ENCODE measurements at regions not wholly inside any gene's neighbourhood (a gene's known extent, or its start where the extent isn't known, plus 50 kb on each side); places are given as distances from the start of the nearest gene placed in this dataset.

DNA sequence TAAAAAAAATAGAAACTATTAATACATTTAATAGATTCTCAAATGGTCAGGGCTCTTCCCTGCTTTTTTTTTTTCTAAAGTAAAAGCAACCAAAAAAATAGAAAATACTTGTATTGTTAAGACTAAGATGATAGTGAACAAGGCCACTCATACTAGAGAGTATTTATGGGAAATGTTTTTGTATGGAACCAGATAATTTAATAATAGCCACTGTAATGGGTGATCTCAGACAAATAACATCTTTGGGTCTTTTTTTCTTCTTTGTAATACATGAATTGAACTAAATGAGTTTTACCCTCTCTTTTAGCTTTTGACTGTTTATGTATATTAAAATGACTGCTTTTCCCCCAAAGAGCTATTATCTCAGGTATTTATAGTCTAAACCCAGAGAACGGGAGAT lies 92.1 kb upstream of the ELOVL6 start:
- H3K4me3 ChIP-seq (ENCODE audit: low read depth, low read length) = no peak overlapping the region
- TF ChIP-seq, protein P1, sequence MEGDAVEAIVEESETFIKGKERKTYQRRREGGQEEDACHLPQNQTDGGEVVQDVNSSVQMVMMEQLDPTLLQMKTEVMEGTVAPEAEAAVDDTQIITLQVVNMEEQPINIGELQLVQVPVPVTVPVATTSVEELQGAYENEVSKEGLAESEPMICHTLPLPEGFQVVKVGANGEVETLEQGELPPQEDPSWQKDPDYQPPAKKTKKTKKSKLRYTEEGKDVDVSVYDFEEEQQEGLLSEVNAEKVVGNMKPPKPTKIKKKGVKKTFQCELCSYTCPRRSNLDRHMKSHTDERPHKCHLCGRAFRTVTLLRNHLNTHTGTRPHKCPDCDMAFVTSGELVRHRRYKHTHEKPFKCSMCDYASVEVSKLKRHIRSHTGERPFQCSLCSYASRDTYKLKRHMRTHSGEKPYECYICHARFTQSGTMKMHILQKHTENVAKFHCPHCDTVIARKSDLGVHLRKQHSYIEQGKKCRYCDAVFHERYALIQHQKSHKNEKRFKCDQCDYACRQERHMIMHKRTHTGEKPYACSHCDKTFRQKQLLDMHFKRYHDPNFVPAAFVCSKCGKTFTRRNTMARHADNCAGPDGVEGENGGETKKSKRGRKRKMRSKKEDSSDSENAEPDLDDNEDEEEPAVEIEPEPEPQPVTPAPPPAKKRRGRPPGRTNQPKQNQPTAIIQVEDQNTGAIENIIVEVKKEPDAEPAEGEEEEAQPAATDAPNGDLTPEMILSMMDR (IDR thresholded peaks at IDR 0.05; ENCODE audit: control insufficient read depth, extremely low read depth, insufficient read depth) = no peak
- no peak for DNase-seq (ENCODE audit: low read depth)

DNA sequence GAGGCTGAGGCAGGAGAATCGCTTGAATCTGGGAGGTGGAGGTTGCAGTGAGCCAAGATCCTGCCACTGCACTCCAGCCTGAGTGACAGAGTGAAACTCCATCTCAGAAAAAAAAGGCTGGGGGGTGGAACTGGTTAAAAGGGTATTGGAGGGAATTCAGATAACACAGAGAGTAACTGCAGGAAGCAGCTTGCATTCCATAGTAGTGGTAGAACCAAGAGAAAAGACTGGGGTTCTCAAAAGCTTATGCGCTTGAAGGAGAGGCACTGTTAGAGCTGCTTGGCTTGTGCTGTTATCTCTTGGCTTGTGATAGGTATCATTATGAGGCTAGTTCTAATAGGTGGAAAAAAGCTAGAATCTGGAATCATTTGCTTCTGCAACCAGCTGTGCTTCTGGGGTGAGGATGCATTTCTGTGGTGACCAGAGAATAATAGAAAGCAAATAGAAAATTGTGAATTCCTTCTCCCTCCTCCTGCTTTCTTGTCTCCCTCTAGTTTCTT lies 91.2 kb upstream of the ELOVL6 start:
- no peak overlapping the region for H3K4me3 ChIP-seq (ENCODE audit: low read depth, low read length)
- DNase-seq (ENCODE audit: low read depth) = no peak
- TF ChIP-seq, protein P1 (IDR thresholded peaks at IDR 0.05; ENCODE audit: control insufficient read depth, extremely low read depth, insufficient read depth) = no peak

DNA sequence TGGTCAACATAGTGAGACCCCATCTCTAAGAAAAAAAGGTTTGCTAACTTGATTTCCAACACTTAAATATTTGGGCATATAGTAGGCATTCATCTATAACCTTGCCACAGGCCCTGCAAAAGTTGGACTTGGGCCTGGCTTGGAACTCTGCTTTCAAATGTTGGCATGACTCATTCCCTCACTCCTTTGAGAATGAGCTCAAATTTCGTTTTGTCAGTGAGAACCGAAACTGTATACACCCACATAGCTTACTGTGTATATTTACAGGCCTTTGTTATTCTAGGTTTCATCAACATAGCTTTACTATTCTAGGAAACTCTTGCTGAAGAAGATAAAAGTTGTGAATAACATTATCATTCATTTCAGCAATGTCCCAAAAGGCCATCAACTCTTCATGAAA lies 88.7 kb upstream of the ELOVL6 start:
- no peak overlapping the region for H3K4me3 ChIP-seq (ENCODE audit: low read depth, low read length)
- no peak for DNase-seq (ENCODE audit: low read depth)
- TF ChIP-seq, protein P1 (IDR thresholded peaks at IDR 0.05; ENCODE audit: control insufficient read depth, extremely low read depth, insufficient read depth) = no peak

DNA sequence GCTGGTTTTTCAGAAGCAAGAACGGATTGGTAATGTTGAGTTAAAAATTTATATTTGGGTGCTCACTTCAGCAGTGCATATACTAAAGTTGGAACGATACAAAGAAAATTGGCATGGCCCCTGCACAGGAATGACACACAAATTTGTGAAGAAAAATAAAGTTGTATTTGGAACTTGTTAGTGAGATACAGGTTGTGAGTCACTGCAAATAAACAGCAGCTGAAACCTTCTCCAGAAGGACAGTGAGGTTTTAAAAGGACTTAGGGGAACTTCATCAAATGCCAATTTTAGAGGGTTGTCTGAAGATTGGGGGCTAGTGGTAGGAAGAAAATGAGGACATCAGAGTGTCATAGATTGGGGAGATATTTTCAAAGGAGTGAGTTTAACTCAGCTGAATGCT lies 79.7 kb upstream of the ELOVL6 start:
- TF ChIP-seq, protein P1 (IDR thresholded peaks at IDR 0.05; ENCODE audit: control insufficient read depth, extremely low read depth, insufficient read depth) = no peak
- DNase-seq (ENCODE audit: low read depth) = no peak
- no peak overlapping the region for H3K4me3 ChIP-seq (ENCODE audit: low read depth, low read length)

DNA sequence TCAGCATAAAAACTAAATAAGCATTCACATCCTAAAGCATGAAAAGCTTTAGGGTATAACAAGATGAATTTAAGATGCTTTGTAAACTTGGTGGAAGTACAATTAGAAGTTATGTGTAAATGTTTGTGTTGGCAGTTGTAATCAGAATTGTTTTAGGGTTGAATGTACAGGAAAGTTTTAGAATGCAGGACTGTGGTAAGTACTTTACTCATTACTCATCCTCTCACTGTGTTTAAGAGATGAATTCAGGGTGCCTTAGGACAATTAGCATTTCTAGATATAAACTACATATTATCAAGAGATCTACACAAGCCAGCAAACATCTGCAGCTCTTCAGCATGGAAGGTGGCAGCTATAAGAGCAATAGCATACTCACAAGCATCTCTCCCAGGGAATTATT lies 77.5 kb upstream of the ELOVL6 start:
- no peak for DNase-seq (ENCODE audit: low read depth)
- TF ChIP-seq, protein P1 (IDR thresholded peaks at IDR 0.05; ENCODE audit: control insufficient read depth, extremely low read depth, insufficient read depth) = no peak
- no peak overlapping the region for H3K4me3 ChIP-seq (ENCODE audit: low read depth, low read length)

DNA sequence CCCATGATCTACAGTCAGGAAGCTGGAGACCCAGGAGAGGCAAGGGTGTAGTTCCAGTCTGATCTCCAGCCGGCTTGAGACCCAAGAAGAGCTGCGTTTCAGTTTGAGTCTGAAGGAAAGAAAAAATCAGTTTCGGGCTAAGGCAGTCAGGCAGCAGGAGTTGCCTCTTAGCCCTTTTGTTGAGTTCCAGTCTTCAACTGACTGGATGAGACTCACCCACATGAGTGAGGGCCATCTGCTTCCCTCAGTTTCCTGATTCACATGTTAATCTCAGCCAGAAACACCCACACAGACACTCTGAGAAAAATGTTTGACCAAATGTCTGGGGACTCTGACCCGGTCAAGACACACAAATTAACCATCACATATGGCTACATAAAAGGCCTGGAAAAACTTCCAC lies 73.6 kb upstream of the ELOVL6 start:
- DNase-seq (ENCODE audit: low read depth) = no peak
- TF ChIP-seq, protein P1 (IDR thresholded peaks at IDR 0.05; ENCODE audit: control insufficient read depth, extremely low read depth, insufficient read depth) = no peak
- no peak overlapping the region for H3K4me3 ChIP-seq (ENCODE audit: low read depth, low read length)

DNA sequence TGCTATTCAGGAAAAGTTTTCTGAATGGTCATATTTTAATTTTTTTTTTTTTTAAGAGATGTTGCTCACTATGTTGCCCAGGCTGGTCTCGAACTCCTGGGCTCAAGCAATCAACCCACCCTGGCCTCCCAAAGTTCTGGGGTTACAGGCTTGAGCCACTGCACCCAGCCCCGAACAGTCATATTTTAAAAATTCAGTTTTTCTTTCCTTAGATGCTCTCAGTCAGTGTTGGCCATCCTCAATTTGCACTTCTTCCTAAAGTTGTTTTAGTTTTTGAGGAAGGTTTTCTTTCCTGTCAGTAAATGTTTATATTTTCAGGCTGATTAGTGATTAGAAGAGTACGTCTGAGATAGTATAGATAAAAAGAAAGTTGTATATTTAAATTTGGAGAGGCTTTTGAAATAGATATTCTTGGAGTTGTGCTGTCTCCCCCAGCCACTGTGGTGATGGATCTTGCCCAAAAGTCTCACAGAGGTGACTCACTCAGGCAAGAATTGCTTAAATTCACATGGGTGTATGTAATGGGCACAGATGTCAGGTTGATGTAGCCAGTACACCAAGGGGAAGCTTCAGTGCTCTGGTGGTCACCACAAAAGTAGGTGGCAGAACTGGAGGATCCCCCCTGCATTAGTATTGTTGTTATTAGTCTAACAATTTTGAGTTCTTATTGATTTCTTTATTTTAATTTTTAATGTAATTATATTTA lies 72.2 kb upstream of the ELOVL6 start:
- no peak overlapping the region for H3K4me3 ChIP-seq (ENCODE audit: low read depth, low read length)
- no peak for DNase-seq (ENCODE audit: low read depth)

More for the DNA sequence above, 72.2 kb upstream of the ELOVL6 start:
- TF ChIP-seq, protein P1 (IDR thresholded peaks at IDR 0.05; ENCODE audit: control insufficient read depth, extremely low read depth, insufficient read depth) = no peak

Data from LNCaP clone FGC (cell line).